ENCODE measurements at regions not wholly inside any gene's neighbourhood (a gene's known extent, or its start where the extent isn't known, plus 50 kb on each side); places are given as distances from the start of the nearest gene placed in this dataset.

GRCh38 chr6:15843226-15843625 is 180.4 kb upstream of the DTNBP1 start:
- no peak overlapping the region for H2BK15ac ChIP-seq (ENCODE audit: low read length)
- DNase-seq (ENCODE audit: low spot score), result no peak
- H3K27ac ChIP-seq (replicated peaks; ENCODE audit: low read length), result no peak overlapping the region
- no peak overlapping the region for H3K9ac ChIP-seq (ENCODE audit: low read depth, low read length, poor library complexity)
- H3K4me2 ChIP-seq (ENCODE audit: insufficient read depth, low read length, poor library complexity, severe bottlenecking), result no peak overlapping the region
- no peak overlapping the region for H2BK5ac ChIP-seq (ENCODE audit: low read length)
- H4K8ac ChIP-seq (ENCODE audit: low read depth, low read length), result no peak overlapping the region
- H3K79me1 ChIP-seq (ENCODE audit: low read depth, low read length), result no peaks in the 10 kb centered on the region
- WGBS, 2 donors (ENCODE audit: extremely low coverage in 2 of 2, insufficient read length in 2 of 2, insufficient replicate concordance in 1 of 2), result no CpG with 5 or more reads among the region's 4 CpGs
- no peak overlapping the region for H3K18ac ChIP-seq (ENCODE audit: low read length)
- H3K4ac ChIP-seq (ENCODE audit: low read length), result no peak overlapping the region
- no peak overlapping the region for H2AK5ac ChIP-seq (ENCODE audit: low read depth, low read length)
- H3K4me1 ChIP-seq (ENCODE audit: control insufficient read depth in 2 of 2, insufficient read depth in 1 of 2, low read depth in 1 of 2, low read length in 2 of 2), result peaks cover 0 to 4% of the 10 kb centered on the region in 2 donors
- no peak overlapping the region for H4K91ac ChIP-seq (ENCODE audit: low read depth, low read length, poor library complexity)
- H3K9me3 ChIP-seq (replicated peaks in 1 of 2; ENCODE audit: control insufficient read depth in 2 of 2, insufficient read depth in 1 of 2, low read depth in 1 of 2, low read length in 2 of 2), result no peaks in the 10 kb centered on the region
- no peaks in the 10 kb centered on the region for H3K27me3 ChIP-seq (ENCODE audit: control insufficient read depth in 3 of 3, insufficient read depth in 3 of 3, low read depth in 1 of 3, low read length in 3 of 3)
- no peak overlapping the region for H3K4me3 ChIP-seq (ENCODE audit: low read length in 2 of 2)
- no peak overlapping the region for H2BK120ac ChIP-seq (ENCODE audit: low read depth, low read length)
- no peak overlapping the region for H2BK12ac ChIP-seq (ENCODE audit: low read length)
- H2AFZ ChIP-seq (ENCODE audit: low read length), result no peak overlapping the region
- H3K36me3 ChIP-seq (replicated peaks in 1 of 2; ENCODE audit: control insufficient read depth in 2 of 2, insufficient read depth in 2 of 2, low read length in 2 of 2), result no peaks in the 10 kb centered on the region
- H3K14ac ChIP-seq (ENCODE audit: low read length), result no peak overlapping the region
- H3K23ac ChIP-seq (ENCODE audit: low read depth, low read length, poor library complexity), result no peak overlapping the region

DNA sequence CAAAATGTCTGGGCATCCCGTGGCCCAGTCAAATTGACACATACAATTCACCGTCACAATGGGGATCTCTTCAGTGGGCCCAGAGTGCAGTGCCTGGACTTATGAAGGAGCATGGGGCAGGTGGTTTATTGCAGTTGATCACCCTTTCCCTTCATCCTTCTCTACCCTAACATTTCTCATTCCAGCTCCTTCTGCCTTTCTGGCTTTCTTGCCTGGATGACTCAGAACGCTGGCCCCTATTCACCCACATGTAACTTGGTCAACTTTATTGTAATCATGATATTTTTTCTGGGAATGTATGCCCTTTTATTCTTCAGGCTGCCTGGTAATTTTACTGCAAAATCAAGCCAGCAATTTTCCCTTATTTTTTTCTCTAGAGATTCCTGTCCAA is 179.9 kb upstream of the DTNBP1 start:
- Histone ChIP-seq H3K27ac (replicated peaks; ENCODE audit: low read length) (no peak overlapping the region), H3K4me2 (ENCODE audit: insufficient read depth, low read length, poor library complexity, severe bottlenecking) (no peak overlapping the region), H2BK120ac (ENCODE audit: low read depth, low read length) (no peak overlapping the region), H2BK12ac (ENCODE audit: low read length) (no peak overlapping the region), H3K23ac (ENCODE audit: low read depth, low read length, poor library complexity) (no peak overlapping the region), H4K8ac (ENCODE audit: low read depth, low read length) (no peak overlapping the region), H3K79me1 (ENCODE audit: low read depth, low read length) (no peaks in the 10 kb centered on the region), H2AFZ (ENCODE audit: low read length) (no peak overlapping the region), H3K9ac (ENCODE audit: low read depth, low read length, poor library complexity) (no peak overlapping the region), H3K4ac (ENCODE audit: low read length) (no peak overlapping the region), H3K9me3 (replicated peaks in 1 of 2; ENCODE audit: control insufficient read depth in 2 of 2, insufficient read depth in 1 of 2, low read depth in 1 of 2, low read length in 2 of 2) (no peaks in the 10 kb centered on the region), H3K18ac (ENCODE audit: low read length) (no peak overlapping the region), H2AK5ac (ENCODE audit: low read depth, low read length) (no peak overlapping the region), H2BK15ac (ENCODE audit: low read length) (no peak overlapping the region), H3K4me1 (ENCODE audit: control insufficient read depth in 2 of 2, insufficient read depth in 1 of 2, low read depth in 1 of 2, low read length in 2 of 2) (peaks cover 0 to 4% of the 10 kb centered on the region in 2 donors), H3K36me3 (replicated peaks in 1 of 2; ENCODE audit: control insufficient read depth in 2 of 2, insufficient read depth in 2 of 2, low read length in 2 of 2) (no peaks in the 10 kb centered on the region), H3K4me3 (ENCODE audit: low read length in 2 of 2) (no peak overlapping the region), H3K27me3 (ENCODE audit: control insufficient read depth in 3 of 3, insufficient read depth in 3 of 3, low read depth in 1 of 3, low read length in 3 of 3) (no peaks in the 10 kb centered on the region), H2BK5ac (ENCODE audit: low read length) (no peak overlapping the region), H4K91ac (ENCODE audit: low read depth, low read length, poor library complexity) (no peak overlapping the region), H3K14ac (ENCODE audit: low read length) (no peak overlapping the region)
- no CpG with 5 or more reads among the region's 3 CpGs for WGBS, 2 donors (ENCODE audit: extremely low coverage in 2 of 2, insufficient read length in 2 of 2, insufficient replicate concordance in 1 of 2)
- no peak for DNase-seq (ENCODE audit: low spot score)

- no peak for DNase-seq (ENCODE audit: low spot score)
- no peak overlapping the region for H2AK5ac ChIP-seq (ENCODE audit: low read depth, low read length)
- no peak overlapping the region for H2BK5ac ChIP-seq (ENCODE audit: low read length)
- no peak overlapping the region for H3K9ac ChIP-seq (ENCODE audit: low read depth, low read length, poor library complexity)
- H2BK120ac ChIP-seq (ENCODE audit: low read depth, low read length), result no peak overlapping the region
- no peak overlapping the region for H3K4me3 ChIP-seq (ENCODE audit: low read length in 2 of 2)
- peaks cover 0 to 4% of the 10 kb centered on the region in 2 donors for H3K4me1 ChIP-seq (ENCODE audit: control insufficient read depth in 2 of 2, insufficient read depth in 1 of 2, low read depth in 1 of 2, low read length in 2 of 2)
- no peak overlapping the region for H2BK15ac ChIP-seq (ENCODE audit: low read length)
- no peak overlapping the region for H3K4ac ChIP-seq (ENCODE audit: low read length)
- no peak overlapping the region for H3K27ac ChIP-seq (replicated peaks; ENCODE audit: low read length)
- no peak overlapping the region for H3K23ac ChIP-seq (ENCODE audit: low read depth, low read length, poor library complexity)
- H3K36me3 ChIP-seq (replicated peaks in 1 of 2; ENCODE audit: control insufficient read depth in 2 of 2, insufficient read depth in 2 of 2, low read length in 2 of 2), result no peaks in the 10 kb centered on the region
- H2BK12ac ChIP-seq (ENCODE audit: low read length), result no peak overlapping the region
- H3K79me1 ChIP-seq (ENCODE audit: low read depth, low read length), result no peaks in the 10 kb centered on the region
- no peak overlapping the region for H2AFZ ChIP-seq (ENCODE audit: low read length)
- no CpG with 5 or more reads among the region's 9 CpGs for WGBS, 2 donors (ENCODE audit: extremely low coverage in 2 of 2, insufficient read length in 2 of 2, insufficient replicate concordance in 1 of 2)
- H3K18ac ChIP-seq (ENCODE audit: low read length), result no peak overlapping the region
- H3K14ac ChIP-seq (ENCODE audit: low read length), result no peak overlapping the region
- no peak overlapping the region for H4K91ac ChIP-seq (ENCODE audit: low read depth, low read length, poor library complexity)
- no peak overlapping the region for H4K8ac ChIP-seq (ENCODE audit: low read depth, low read length)
- H3K27me3 ChIP-seq (ENCODE audit: control insufficient read depth in 3 of 3, insufficient read depth in 3 of 3, low read depth in 1 of 3, low read length in 3 of 3), result no peaks in the 10 kb centered on the region
- no peak overlapping the region for H3K4me2 ChIP-seq (ENCODE audit: insufficient read depth, low read length, poor library complexity, severe bottlenecking)
- no peaks in the 10 kb centered on the region for H3K9me3 ChIP-seq (replicated peaks in 1 of 2; ENCODE audit: control insufficient read depth in 2 of 2, insufficient read depth in 1 of 2, low read depth in 1 of 2, low read length in 2 of 2)
Measured at GRCh38 chr6:15841937-15842726, 179.3 kb upstream of the DTNBP1 start.

- H2BK12ac ChIP-seq (ENCODE audit: low read length), result no peak overlapping the region
- H3K36me3 ChIP-seq (replicated peaks in 1 of 2; ENCODE audit: control insufficient read depth in 2 of 2, insufficient read depth in 2 of 2, low read length in 2 of 2), result no peaks in the 10 kb centered on the region
- no peak overlapping the region for H2BK15ac ChIP-seq (ENCODE audit: low read length)
- no peak overlapping the region for H4K91ac ChIP-seq (ENCODE audit: low read depth, low read length, poor library complexity)
- H4K8ac ChIP-seq (ENCODE audit: low read depth, low read length), result no peak overlapping the region
- no peak overlapping the region for H3K27ac ChIP-seq (replicated peaks; ENCODE audit: low read length)
- no peak overlapping the region for H2AFZ ChIP-seq (ENCODE audit: low read length)
- no peaks in the 10 kb centered on the region for H3K9me3 ChIP-seq (replicated peaks in 1 of 2; ENCODE audit: control insufficient read depth in 2 of 2, insufficient read depth in 1 of 2, low read depth in 1 of 2, low read length in 2 of 2)
- H3K27me3 ChIP-seq (ENCODE audit: control insufficient read depth in 3 of 3, insufficient read depth in 3 of 3, low read depth in 1 of 3, low read length in 3 of 3), result no peaks in the 10 kb centered on the region
- H3K23ac ChIP-seq (ENCODE audit: low read depth, low read length, poor library complexity), result no peak overlapping the region
- no peak overlapping the region for H2BK5ac ChIP-seq (ENCODE audit: low read length)
- no peak overlapping the region for H3K4me3 ChIP-seq (ENCODE audit: low read length in 2 of 2)
- H3K9ac ChIP-seq (ENCODE audit: low read depth, low read length, poor library complexity), result no peak overlapping the region
- no peaks in the 10 kb centered on the region for H3K79me1 ChIP-seq (ENCODE audit: low read depth, low read length)
- no peak for DNase-seq (ENCODE audit: low spot score)
- no peak overlapping the region for H3K4ac ChIP-seq (ENCODE audit: low read length)
- no CpG with 5 or more reads among the region's 5 CpGs for WGBS, 2 donors (ENCODE audit: extremely low coverage in 2 of 2, insufficient read length in 2 of 2, insufficient replicate concordance in 1 of 2)
- no peak overlapping the region for H2BK120ac ChIP-seq (ENCODE audit: low read depth, low read length)
- no peak overlapping the region for H3K14ac ChIP-seq (ENCODE audit: low read length)
- H2AK5ac ChIP-seq (ENCODE audit: low read depth, low read length), result no peak overlapping the region
- no peak overlapping the region for H3K4me2 ChIP-seq (ENCODE audit: insufficient read depth, low read length, poor library complexity, severe bottlenecking)
- peaks cover 0 to 2% of the 10 kb centered on the region in 2 donors for H3K4me1 ChIP-seq (ENCODE audit: control insufficient read depth in 2 of 2, insufficient read depth in 1 of 2, low read depth in 1 of 2, low read length in 2 of 2)
- no peak overlapping the region for H3K18ac ChIP-seq (ENCODE audit: low read length)
Measured at GRCh38 chr6:15839969-15840541, 177.2 kb upstream of the DTNBP1 start.
